ENCODE measurements at regions not wholly inside any gene's neighbourhood (a gene's known extent, or its start where the extent isn't known, plus 50 kb on each side); places are given as distances from the start of the nearest gene placed in this dataset.

DNA sequence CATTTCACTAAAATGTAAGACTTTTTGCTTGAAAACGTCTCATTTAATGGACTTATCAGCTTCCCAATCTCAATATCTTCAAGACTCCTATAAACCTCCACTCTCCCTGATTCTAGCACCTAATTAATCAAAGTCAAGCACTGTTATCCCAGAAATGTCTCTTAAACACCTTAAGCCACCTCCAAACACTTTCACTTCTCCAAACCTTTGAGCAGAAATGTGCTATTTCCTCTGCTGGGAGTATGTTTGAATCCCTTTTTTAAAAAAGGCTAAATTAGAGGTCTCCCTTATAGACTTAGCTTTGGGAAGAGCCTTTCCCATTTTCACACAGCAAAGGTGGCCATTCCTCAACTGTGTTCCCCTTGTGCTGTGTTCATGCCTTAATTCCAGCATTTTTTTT is 146.2 kb upstream of the SYN3 start (continued):
- no peak for TF ChIP-seq ZBTB49 (CRISPR knock-in tag; IDR thresholded peaks at IDR 0.05; ENCODE audit: borderline replicate concordance)
- TF ChIP-seq, protein P1, sequence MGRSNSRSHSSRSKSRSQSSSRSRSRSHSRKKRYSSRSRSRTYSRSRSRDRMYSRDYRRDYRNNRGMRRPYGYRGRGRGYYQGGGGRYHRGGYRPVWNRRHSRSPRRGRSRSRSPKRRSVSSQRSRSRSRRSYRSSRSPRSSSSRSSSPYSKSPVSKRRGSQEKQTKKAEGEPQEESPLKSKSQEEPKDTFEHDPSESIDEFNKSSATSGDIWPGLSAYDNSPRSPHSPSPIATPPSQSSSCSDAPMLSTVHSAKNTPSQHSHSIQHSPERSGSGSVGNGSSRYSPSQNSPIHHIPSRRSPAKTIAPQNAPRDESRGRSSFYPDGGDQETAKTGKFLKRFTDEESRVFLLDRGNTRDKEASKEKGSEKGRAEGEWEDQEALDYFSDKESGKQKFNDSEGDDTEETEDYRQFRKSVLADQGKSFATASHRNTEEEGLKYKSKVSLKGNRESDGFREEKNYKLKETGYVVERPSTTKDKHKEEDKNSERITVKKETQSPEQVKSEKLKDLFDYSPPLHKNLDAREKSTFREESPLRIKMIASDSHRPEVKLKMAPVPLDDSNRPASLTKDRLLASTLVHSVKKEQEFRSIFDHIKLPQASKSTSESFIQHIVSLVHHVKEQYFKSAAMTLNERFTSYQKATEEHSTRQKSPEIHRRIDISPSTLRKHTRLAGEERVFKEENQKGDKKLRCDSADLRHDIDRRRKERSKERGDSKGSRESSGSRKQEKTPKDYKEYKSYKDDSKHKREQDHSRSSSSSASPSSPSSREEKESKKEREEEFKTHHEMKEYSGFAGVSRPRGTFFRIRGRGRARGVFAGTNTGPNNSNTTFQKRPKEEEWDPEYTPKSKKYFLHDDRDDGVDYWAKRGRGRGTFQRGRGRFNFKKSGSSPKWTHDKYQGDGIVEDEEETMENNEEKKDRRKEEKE (IDR thresholded peaks at IDR 0.05): no peak
- TF ChIP-seq HDAC1 (CRISPR knock-in tag; IDR thresholded peaks at IDR 0.05): no peak
- no peak for TF ChIP-seq POLR2G (IDR thresholded peaks at IDR 0.05; ENCODE audit: low read depth, low read length)
- TF ChIP-seq ZNF652 (CRISPR knock-in tag; IDR thresholded peaks at IDR 0.05; ENCODE audit: borderline replicate concordance, low read depth): no peak
- no peak for TF ChIP-seq ZNF451 (CRISPR knock-in tag; IDR thresholded peaks at IDR 0.05)
- TF ChIP-seq ZNF614 (CRISPR knock-in tag; IDR thresholded peaks at IDR 0.05; ENCODE audit: borderline replicate concordance): no peak
- TF ChIP-seq KLF12 (CRISPR knock-in tag; IDR thresholded peaks at IDR 0.05; ENCODE audit: borderline replicate concordance): no peak

DNA sequence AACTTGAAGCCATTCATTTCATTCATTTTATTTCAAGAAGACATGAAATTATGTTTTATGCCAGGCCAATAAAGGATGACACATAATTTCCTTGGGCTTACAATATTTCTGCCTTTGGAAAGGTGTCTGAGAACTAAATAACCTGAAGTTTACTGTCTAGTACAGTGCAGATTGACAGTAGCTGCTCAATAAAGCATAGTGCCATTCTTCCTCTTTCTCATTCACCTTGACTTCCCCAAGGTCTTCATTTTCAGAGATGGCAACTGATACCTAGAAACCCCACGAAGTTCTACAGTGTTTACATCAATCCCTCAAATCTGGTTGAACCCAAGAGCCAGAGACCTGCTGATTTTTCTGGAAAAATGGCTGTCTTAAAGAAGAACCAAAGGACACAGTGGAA is 144.3 kb upstream of the SYN3 start:
- POLR2A ChIA-PET: no interaction called here
- Histone ChIP-seq H3K79me2 (ENCODE audit: insufficient read depth, low read length) (no peaks in the 10 kb centered on the region), H4K20me1 (ENCODE audit: insufficient read depth, low read length) (no peaks in the 10 kb centered on the region), H2AFZ (ENCODE audit: low read length) (no peak overlapping the region), H3K4me1 (ENCODE audit: insufficient read depth, low read length) (no peaks in the 10 kb centered on the region), H3K4me3 (replicated peaks in 1 of 3; ENCODE audit: insufficient read depth in 1 of 3, low read depth in 2 of 3, low read length in 3 of 3) (no peak overlapping the region), H3K4me2 (ENCODE audit: low read depth, low read length) (no peak overlapping the region), H3K9me3 (ENCODE audit: low read length) (no peaks in the 10 kb centered on the region), H3K9ac (ENCODE audit: insufficient read depth, low read depth, low read length) (no peak overlapping the region), H3K36me3 (replicated peaks in 1 of 2; ENCODE audit: control insufficient read depth in 1 of 2, insufficient read depth in 2 of 2, low read length in 2 of 2) (no peaks in the 10 kb centered on the region; a peak in 1 of 5 replicates), H3K27ac (ENCODE audit: extremely low read length, insufficient read depth, low read length) (no peak overlapping the region), H3K27me3 (ENCODE audit: control insufficient read depth in 1 of 2, insufficient read depth in 2 of 2, low read length in 2 of 2) (peaks cover 0 to 37% of the 10 kb centered on the region in 2 experiments; a peak in 4 of 5 replicates)
- intact Hi-C loops (cut with micrococcal nuclease; ENCODE audit: unreplicated experiment) (loop anchor here (2.0 to 10.0 kb wide), 2 partner anchors 120 to 278 kb away; no protein-coding TSS in a partner anchor), in situ Hi-C loops (cut with HindIII; ENCODE audit: extremely low pct_ligation_motif_present, low pct_unique_long_range_greater_than_20kb) (loop anchor here (5.0 to 25.0 kb wide), 3 partner anchors 185 to 665 kb away; no protein-coding TSS in a partner anchor)
- FAIRE-seq (no peak), DNase-seq (ENCODE audit: low spot score) (no peak), ATAC-seq (no peak)
- CTCF ChIA-PET (ENCODE audit: low intra/inter-chr PET ratio, low total read pairs): interaction anchor here (1.0 to 2.5 kb wide), 3 partner anchors 120 to 276 kb away, joined by 3 to 17 read pairs (median 3); no protein-coding TSS in a partner anchor
- 0% methylated on average over 1 of the region's 1 CpG for WGBS (ENCODE audit: low lambda C conversion rate)
- BruUV-seq (replicated peaks): no TSS peak
- TF ChIP-seq ZNF784 (CRISPR knock-in tag; IDR thresholded peaks at IDR 0.05; ENCODE audit: borderline replicate concordance) (no peak), HOXA9 (CRISPR knock-in tag; IDR thresholded peaks at IDR 0.05; ENCODE audit: borderline replicate concordance) (no peak), MBNL3 (CRISPR knock-in tag; conservative IDR thresholded peaks at IDR 0.05) (no peak), ATRX (CRISPR knock-in tag; IDR thresholded peaks at IDR 0.05; ENCODE audit: borderline replicate concordance) (no peak), JARID2 (CRISPR knock-in tag; IDR thresholded peaks at IDR 0.05; ENCODE audit: insufficient replicate concordance) (no peak), ZNF670 (CRISPR knock-in tag; IDR thresholded peaks at IDR 0.05; ENCODE audit: borderline replicate concordance) (no peak), ISX (CRISPR knock-in tag; conservative IDR thresholded peaks at IDR 0.05) (no peak), ZNF580 (CRISPR knock-in tag; IDR thresholded peaks at IDR 0.05; ENCODE audit: borderline replicate concordance, low read depth) (no peak), ZNF557 (CRISPR knock-in tag; IDR thresholded peaks at IDR 0.05) (no peak), MYC (CRISPR knock-in tag; IDR thresholded peaks at IDR 0.05; ENCODE audit: borderline replicate concordance) (no peak)

Measured in HepG2 (cell line).